ENCODE measurements at regions not wholly inside any gene's neighbourhood (a gene's known extent, or its start where the extent isn't known, plus 50 kb on each side); places are given as distances from the start of the nearest gene placed in this dataset.
A peak's percentile ranks its signal among the peaks of the same experiment; 100 is the strongest.

DNA sequence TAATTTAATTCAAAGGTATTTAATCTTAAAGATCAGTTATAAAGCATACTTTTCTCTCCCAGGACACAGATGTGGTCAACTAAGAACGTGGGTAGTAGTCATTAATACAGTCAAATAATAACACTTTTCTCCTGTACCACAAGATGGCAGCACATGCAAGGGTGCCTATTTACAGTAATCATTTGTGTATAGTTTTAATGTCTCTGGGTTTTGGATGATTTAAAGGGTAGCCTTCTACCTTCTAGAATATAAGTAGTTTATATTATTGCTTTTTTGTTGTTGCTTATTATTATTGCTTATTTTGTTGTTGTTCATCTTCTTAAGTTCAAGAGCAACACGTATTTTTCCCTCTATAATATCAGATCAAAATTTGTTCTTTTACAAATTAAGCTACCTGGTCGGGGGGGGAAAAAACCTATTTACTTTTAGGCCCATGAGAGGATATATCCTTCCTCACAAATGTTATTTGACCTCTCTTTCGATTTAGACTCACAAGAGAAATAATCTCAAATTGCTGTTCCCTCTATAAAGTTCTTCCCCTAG, 59.6 kb upstream of the SLC27A6 start:
- Histone ChIP-seq H3K4me3 (no peak overlapping the region), H3K4me1 (no peaks in the 10 kb centered on the region), H3K27me3 (no peaks in the 10 kb centered on the region), H3K27ac (no peak overlapping the region), H3K36me3 (no peaks in the 10 kb centered on the region), H3K9me3 (no peaks in the 10 kb centered on the region)
- DNase-seq (peak in 2 of 5 donors; percentile 32 to 34), ATAC-seq (peak; percentile 51 to 82 (median 76))
- intact Hi-C loops (cut with DNase I), result loop anchor here (2.0 to 10.0 kb wide), 8 partner anchors 139 to 863 kb away; no protein-coding TSS in a partner anchor
- 16 to 48% (median 41%) methylated on average over 4 of the region's 4 CpGs for WGBS, 4 donors
- peak; percentile 75 to 92 (median 84) for TF ChIP-seq CTCF (IDR thresholded peaks at IDR 0.05)
- no peak for TF ChIP-seq POLR2A (IDR thresholded peaks at IDR 0.05)

DNA sequence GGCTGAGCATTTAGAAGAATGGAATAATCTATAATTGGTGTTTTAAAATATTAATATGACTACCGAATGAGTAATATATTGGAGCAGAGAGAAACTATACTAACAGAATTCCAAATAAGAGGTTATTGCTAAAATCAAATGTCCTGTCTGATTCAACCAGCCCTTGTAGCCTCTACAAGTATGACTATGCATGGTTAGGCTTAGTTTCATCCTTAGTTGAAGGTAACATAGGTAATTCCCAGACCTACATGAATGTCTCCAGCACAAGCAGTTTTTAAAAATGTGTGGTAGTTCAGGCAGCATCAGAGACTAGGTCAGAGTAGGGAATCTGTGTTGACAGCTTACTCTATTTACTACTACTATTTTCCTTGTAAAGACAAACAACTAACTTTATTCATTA, 51.7 kb upstream of the SLC27A6 start:
- TF ChIP-seq CTCF (IDR thresholded peaks at IDR 0.05) (no peak), POLR2A (IDR thresholded peaks at IDR 0.05) (no peak)
- ATAC-seq (no peak), DNase-seq (no peak)
- H3K9me3 ChIP-seq, result no peaks in the 10 kb centered on the region
- H3K4me3 ChIP-seq, result no peak overlapping the region
- no peak overlapping the region for H3K27ac ChIP-seq
- intact Hi-C loops (cut with DNase I), result no loop called here
- no peaks in the 10 kb centered on the region for H3K36me3 ChIP-seq
- WGBS, 4 donors, result 89 to 100% (median 95%) methylated on average over 1 of the region's 1 CpG
- H3K4me1 ChIP-seq, result no peaks in the 10 kb centered on the region
- H3K27me3 ChIP-seq, result no peaks in the 10 kb centered on the region

All from heart left ventricle (tissue), 16 donors.